GM23248 (cell line): ENCODE measurements at regions not wholly inside any gene's neighbourhood (a gene's known extent, or its start where the extent isn't known, plus 50 kb on each side); places are given as distances from the start of the nearest gene placed in this dataset.

Source experiments
- EZH2 ChIP-seq: fragments of 200-600 bp; sonication (generic); IDR thresholded peaks from 2 replicates; pipeline ENCODE4 v1.6.1; 2018; ENCODE audit warnings: antibody characterized with exemption, mild to moderate bottlenecking; ENCODE audit not compliant: insufficient read depth, poor library complexity, severe bottlenecking
- EZH2phosphoT487 ChIP-seq: fragments of 200-600 bp; sonication (generic); IDR thresholded peaks from 2 replicates; pipeline ENCODE4 v1.6.1; 2018; ENCODE audit warnings: antibody characterized with exemption, moderate library complexity, mild to moderate bottlenecking, low read depth; ENCODE audit not compliant: insufficient read depth

DNA sequence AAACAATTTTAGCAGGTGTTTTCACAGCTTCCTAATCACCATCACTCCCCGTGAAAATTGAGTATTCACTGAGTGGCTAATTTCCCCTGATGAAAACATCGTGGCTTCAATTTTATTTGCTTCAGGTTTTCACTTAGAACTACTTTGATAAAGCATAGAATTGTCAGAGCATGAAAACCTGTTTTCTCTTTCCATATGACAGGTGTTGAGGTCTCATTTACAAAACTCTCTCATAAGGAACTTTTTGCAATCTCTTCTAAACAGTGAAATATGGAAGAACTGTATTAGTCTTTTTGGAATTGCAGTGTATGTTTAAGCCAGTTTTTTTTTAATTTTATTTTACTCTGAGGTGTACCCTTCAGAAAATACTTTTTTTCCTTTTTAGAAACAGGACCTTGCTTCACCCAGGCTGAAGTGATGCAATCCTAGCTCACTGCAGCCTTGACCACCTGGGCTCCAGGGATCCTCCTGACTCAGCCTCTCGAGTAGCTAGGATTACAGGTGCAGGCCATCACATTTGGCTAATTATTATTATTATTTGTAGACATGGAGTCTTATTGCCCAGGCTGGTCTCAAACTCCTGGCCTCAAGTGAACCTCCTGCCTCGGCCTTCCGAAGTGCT lies 111.2 kb upstream of the RAPGEF2 start:
- TF ChIP-seq EZH2: no peak
- no peak for TF ChIP-seq EZH2phosphoT487
